GM18870 (cell line): ENCODE measurements at regions not wholly inside any gene's neighbourhood (a gene's known extent, or its start where the extent isn't known, plus 50 kb on each side); places are given as distances from the start of the nearest gene placed in this dataset.

Experiments
- ATAC-seq: cut with Tn5 transposase; IDR thresholded peaks from one replicate; pipeline ENCODE4 v1.9.1; 2021; ENCODE audit warnings: moderate library complexity; ENCODE audit not compliant: unreplicated experiment

- no peak for ATAC-seq
Measured at GRCh38 chr9:117488659-117489058, 73.8 kb upstream of the ASTN2 start.

DNA sequence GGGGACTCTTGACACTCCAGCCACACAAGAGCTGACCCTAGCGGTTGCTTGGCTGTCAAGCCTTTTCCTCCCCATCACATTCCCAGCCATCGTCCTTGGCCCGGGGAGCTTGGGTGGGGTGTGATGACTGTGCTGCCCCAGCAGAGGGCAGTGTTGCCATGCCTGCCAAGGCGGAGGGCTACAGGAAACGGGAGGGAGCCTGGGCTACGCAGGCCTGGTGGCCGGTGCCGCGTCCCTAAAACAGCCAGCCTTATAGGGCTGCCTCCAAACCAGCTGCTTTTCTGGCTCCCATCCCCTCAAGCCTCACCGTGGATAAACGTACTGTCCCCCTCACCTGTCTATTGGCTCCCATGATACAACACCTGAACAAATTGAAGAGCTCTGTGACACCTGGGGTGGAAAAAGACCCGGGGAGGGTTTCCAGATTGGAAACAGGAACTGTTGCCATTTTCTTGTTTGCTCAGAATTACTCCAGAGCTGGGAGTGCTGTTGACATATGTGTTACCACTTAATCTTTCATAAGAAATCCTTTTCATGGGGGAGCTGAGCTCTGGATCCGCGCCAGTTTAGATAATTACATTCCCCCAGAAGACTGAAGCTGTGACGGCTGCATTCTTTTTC is 72.8 kb upstream of the ASTN2 start:
- peak; percentile 93 for ATAC-seq

GRCh38 chr9:117486426-117486825 is 71.6 kb upstream of the ASTN2 start:
- no peak for ATAC-seq

DNA sequence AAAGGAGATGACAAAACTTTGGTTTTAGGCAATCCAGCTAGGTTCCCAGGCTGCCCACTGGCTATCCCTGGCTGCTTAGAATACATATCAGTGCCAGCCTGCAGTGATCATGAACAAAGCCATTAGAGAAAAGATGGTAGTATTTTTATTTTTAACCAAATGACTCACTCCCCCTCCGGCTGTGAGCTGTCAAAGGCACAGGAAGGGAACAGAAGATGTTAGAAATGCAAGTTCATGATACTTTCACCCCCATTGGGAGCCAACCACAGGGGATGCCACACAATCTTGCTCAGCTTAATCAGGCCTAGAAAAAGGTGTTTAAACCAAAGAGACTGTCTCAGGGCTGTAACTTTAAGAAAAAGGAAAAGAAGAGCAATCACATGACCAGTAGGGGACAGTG is 70.3 kb upstream of the ASTN2 start:
- no peak for ATAC-seq

GRCh38 chr9:117480729-117481128 is 65.9 kb upstream of the ASTN2 start:
- no peak for ATAC-seq

- ATAC-seq: no peak
Measured at GRCh38 chr9:117480253-117480652, 65.4 kb upstream of the ASTN2 start.

- no peak for ATAC-seq
Measured at GRCh38 chr9:117473293-117473692, 58.4 kb upstream of the ASTN2 start.

DNA sequence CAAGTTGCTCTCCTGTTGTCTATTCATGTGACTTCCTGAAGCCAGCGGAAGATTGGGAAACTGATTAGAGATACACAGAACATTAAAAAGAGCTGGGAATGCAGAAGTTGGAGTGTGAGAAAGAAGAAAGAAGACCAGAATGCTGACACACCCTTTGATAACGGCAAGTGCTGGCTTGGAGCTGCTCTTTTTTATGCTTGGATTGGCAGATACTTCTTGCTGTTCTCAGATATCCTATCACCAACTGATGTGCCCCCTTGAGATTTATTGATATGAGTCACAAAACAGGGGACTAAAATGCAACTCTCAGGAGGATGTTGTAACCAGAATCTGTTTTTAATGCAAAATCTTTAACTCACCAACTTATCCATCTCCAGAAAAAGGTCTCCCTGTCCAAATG is 56.0 kb upstream of the ASTN2 start:
- no peak for ATAC-seq

DNA sequence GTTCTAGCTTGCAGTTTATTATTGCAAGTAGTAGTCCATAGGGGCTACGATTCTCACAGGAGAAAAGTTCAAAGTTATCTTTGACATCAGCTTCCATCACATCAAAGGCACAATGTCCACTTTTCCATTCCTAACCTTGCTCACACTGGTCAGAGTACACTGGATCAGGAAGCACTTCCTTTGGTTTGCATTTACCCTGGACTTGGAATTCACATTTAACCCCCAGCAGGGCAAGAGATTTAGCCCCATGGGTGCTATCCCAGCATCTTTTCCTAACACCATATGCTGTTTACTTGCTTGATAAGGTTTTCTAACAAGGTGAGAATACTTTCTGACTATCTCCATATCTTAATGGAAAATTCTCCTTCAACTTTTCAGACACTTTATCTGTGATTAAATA is 55.6 kb upstream of the ASTN2 start:
- ATAC-seq: no peak

DNA sequence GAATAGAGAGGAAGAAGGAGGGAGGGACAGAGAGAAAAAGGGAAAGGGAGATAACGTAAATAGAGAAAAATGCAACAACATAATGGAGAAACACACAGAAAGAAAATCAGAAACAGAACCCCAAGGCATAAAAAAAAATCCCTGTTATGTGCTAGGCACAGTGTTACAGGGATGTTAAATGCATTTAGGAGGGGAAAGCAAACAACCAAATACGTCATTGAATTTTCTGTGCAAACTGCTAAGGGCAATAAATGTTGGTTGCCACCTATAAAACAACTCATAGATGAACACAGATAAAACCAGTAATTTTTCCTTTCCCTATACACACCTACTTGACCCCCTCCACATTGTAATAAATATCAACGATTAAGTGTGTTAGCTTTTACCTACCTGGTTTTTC is 51.3 kb upstream of the ASTN2 start:
- no peak for ATAC-seq

- ATAC-seq: no peak
Measured at GRCh38 chr9:117465706-117466105, 50.8 kb upstream of the ASTN2 start.

- ATAC-seq: no peak
Measured at GRCh38 chr9:117464941-117465616, 50.2 kb upstream of the ASTN2 start.
